ENCODE measurements at regions not wholly inside any gene's neighbourhood (a gene's known extent, or its start where the extent isn't known, plus 50 kb on each side); places are given as distances from the start of the nearest gene placed in this dataset.
"Not testable (repeated sequence)": the region's sequence is repeated elsewhere in the genome, so short reads cannot be mapped to it uniquely, and the experiment has no call there.

GRCh38 chr6:2611092-2611491 is 139.6 kb downstream of the MYLK4 start:
- DNase-seq: no peak

GRCh38 chr6:2608503-2608902 is 142.2 kb downstream of the MYLK4 start:
- DNase-seq: no peak

GRCh38 chr6:2600363-2600762 is 150.4 kb downstream of the MYLK4 start:
- no peak for DNase-seq

GRCh38 chr6:2599817-2600216 is 150.9 kb downstream of the MYLK4 start:
- no peak for DNase-seq

- no peak for DNase-seq
These were observed 151.9 kb downstream of the MYLK4 start for GRCh38 chr6:2598867-2599266.

- DNase-seq: no peak
These were observed 152.7 kb downstream of the MYLK4 start for GRCh38 chr6:2597991-2598390.

GRCh38 chr6:2597457-2597856 is 153.3 kb downstream of the MYLK4 start:
- not testable (repeated sequence) for DNase-seq

GRCh38 chr6:2596222-2596621 is 154.5 kb downstream of the MYLK4 start:
- no peak for DNase-seq

- no peak for DNase-seq
These were observed 155.9 kb downstream of the MYLK4 start for GRCh38 chr6:2594868-2595267.

- DNase-seq: no peak
These were observed 157.6 kb downstream of the MYLK4 start for GRCh38 chr6:2593167-2593566.

- DNase-seq: no peak
These were observed 161.5 kb downstream of the MYLK4 start for GRCh38 chr6:2589171-2589661.

- DNase-seq: no peak
These were observed 167.3 kb downstream of the MYLK4 start for GRCh38 chr6:2583459-2583858.

- no peak for DNase-seq
These were observed 168.5 kb downstream of the MYLK4 start for GRCh38 chr6:2582268-2582667.

- no peak for DNase-seq
These were observed 169.1 kb downstream of the MYLK4 start for GRCh38 chr6:2581611-2582010.

GRCh38 chr6:2581011-2581410 is 169.7 kb downstream of the MYLK4 start:
- DNase-seq: no peak

- no peak for DNase-seq
These were observed 170.7 kb downstream of the MYLK4 start for GRCh38 chr6:2579804-2580570.

- DNase-seq: no peak
These were observed 171.4 kb downstream of the MYLK4 start for GRCh38 chr6:2579241-2579761.

- DNase-seq: no peak
These were observed 172.0 kb downstream of the MYLK4 start for GRCh38 chr6:2578767-2579166.

- DNase-seq: no peak
These were observed 174.2 kb downstream of the MYLK4 start for GRCh38 chr6:2576499-2576898.

- no peak for DNase-seq
These were observed 175.5 kb downstream of the MYLK4 start for GRCh38 chr6:2575236-2575635.

GRCh38 chr6:2569420-2569819 is 181.3 kb downstream of the MYLK4 start:
- DNase-seq: not testable (repeated sequence)

- DNase-seq: no peak
These were observed 184.7 kb downstream of the MYLK4 start for GRCh38 chr6:2566048-2566447.

GRCh38 chr6:2565499-2565898 is 185.2 kb downstream of the MYLK4 start:
- DNase-seq: no peak

- DNase-seq: peak; percentile 80
These were observed 187.1 kb downstream of the MYLK4 start for GRCh38 chr6:2563635-2564034.
